Peyer's patch (tissue), 4 donors: ENCODE measurements at regions not wholly inside any gene's neighbourhood (a gene's known extent, or its start where the extent isn't known, plus 50 kb on each side); places are given as distances from the start of the nearest gene placed in this dataset.

ENCODE experiments used
- POLR2A ChIP-seq, 2 donors: fragments of 450-650 bp; IDR thresholded peaks; one replicate each; pipeline ENCODE4 v1.5.1; 2017; ENCODE audit warnings: antibody characterized with exemption in 2 of 2, mild to moderate bottlenecking in 2 of 2, moderate library complexity in 2 of 2
- TF ChIP-seq, protein P1 (sequence below), 6 experiments: fragments of 450-650 bp in 4 of 6; fragments of 200-600 bp in 2 of 6; sonication (generic) in 1 of 6; IDR thresholded peaks; one replicate each; pipeline ENCODE4 v1.5.1; 2017 to 2019; ENCODE audit warnings: antibody characterized with exemption in 6 of 6, mild to moderate bottlenecking in 3 of 6, moderate library complexity in 1 of 6

DNA sequence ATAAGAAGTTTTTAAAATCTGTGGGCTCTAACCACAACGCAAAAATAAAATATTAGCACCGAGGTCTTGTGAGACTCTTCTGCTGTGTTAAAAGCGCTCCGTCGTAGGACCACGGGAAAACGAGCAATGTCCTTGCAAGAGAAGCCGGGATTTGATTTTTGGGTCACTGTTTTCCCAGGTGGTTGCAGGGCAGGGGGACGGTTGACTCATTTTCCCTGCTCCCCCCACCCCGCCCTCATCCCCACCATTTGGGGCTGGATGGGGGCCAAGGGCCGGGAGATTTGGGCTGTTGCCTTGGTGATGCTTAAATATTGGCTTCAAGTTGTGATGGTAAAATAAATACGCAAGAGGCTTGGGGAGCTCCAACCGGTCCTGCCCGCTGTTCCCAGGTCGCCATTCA lies 67.6 kb upstream of the SLC25A33 start:
- TF ChIP-seq, protein P1, sequence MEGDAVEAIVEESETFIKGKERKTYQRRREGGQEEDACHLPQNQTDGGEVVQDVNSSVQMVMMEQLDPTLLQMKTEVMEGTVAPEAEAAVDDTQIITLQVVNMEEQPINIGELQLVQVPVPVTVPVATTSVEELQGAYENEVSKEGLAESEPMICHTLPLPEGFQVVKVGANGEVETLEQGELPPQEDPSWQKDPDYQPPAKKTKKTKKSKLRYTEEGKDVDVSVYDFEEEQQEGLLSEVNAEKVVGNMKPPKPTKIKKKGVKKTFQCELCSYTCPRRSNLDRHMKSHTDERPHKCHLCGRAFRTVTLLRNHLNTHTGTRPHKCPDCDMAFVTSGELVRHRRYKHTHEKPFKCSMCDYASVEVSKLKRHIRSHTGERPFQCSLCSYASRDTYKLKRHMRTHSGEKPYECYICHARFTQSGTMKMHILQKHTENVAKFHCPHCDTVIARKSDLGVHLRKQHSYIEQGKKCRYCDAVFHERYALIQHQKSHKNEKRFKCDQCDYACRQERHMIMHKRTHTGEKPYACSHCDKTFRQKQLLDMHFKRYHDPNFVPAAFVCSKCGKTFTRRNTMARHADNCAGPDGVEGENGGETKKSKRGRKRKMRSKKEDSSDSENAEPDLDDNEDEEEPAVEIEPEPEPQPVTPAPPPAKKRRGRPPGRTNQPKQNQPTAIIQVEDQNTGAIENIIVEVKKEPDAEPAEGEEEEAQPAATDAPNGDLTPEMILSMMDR (IDR thresholded peaks at IDR 0.05) = no peak
- no peak for TF ChIP-seq POLR2A (IDR thresholded peaks at IDR 0.05)
